C4-2B (cell line): ENCODE measurements at regions not wholly inside any gene's neighbourhood (a gene's known extent, or its start where the extent isn't known, plus 50 kb on each side); places are given as distances from the start of the nearest gene placed in this dataset.
"Not testable (repeated sequence)": the region's sequence is repeated elsewhere in the genome, so short reads cannot be mapped to it uniquely, and the experiment has no call there.

Experiments used
- ZFX ChIP-seq: fragments of 450-650 bp; IDR thresholded peaks from 2 replicates; pipeline ENCODE4 v1.6.1; 2017
- TF ChIP-seq, protein P1 (sequence below): fragments of 450-650 bp; conservative IDR thresholded peaks from 2 replicates; pipeline ENCODE4 v1.5.1; 2017; ENCODE audit warnings: mild to moderate bottlenecking

DNA sequence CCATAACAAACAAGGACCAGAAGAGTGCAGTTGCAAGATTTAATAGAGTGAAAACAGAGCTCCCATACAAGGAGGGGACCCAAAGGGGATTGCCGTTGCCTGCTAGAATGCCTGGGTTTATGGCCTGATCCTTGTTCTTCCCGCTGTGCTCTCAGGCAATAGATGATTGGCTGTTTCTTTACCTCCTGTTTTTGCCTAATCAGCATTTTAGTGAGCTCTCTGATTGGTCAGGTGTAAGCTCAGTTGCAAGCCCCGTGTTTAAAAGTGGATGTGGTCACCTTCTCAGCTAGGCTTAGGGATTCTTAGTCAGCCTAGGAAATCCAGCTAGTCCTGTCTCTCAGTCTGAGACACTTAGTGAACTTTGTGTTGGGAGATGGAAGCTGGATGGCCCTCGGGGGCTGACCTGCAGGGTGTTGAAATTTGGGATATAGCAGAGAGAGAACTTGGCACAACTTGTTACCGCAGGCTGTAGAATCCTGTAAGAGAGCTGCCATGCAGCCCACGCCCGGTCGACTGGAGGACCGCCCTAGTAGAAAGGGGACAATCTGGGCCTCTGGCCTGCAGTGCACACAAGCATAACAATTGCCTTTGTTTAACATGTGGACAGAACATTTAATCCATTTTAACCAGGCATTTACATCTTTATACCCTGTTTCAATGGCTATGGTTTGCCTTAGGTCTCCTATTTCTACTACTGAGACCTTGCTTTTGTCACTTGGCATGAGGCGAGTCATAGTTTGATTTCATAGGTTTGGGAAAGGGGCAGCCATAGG lies 106.0 kb downstream of the TMEM167A start:
- TF ChIP-seq, protein P1, sequence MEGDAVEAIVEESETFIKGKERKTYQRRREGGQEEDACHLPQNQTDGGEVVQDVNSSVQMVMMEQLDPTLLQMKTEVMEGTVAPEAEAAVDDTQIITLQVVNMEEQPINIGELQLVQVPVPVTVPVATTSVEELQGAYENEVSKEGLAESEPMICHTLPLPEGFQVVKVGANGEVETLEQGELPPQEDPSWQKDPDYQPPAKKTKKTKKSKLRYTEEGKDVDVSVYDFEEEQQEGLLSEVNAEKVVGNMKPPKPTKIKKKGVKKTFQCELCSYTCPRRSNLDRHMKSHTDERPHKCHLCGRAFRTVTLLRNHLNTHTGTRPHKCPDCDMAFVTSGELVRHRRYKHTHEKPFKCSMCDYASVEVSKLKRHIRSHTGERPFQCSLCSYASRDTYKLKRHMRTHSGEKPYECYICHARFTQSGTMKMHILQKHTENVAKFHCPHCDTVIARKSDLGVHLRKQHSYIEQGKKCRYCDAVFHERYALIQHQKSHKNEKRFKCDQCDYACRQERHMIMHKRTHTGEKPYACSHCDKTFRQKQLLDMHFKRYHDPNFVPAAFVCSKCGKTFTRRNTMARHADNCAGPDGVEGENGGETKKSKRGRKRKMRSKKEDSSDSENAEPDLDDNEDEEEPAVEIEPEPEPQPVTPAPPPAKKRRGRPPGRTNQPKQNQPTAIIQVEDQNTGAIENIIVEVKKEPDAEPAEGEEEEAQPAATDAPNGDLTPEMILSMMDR, result not testable (repeated sequence)
- not testable (repeated sequence) for TF ChIP-seq ZFX
